SK-N-SH treated with all-trans-retinoic acid at 6 μM for 48 hours (cell line): ENCODE measurements at regions not wholly inside any gene's neighbourhood (a gene's known extent, or its start where the extent isn't known, plus 50 kb on each side); places are given as distances from the start of the nearest gene placed in this dataset.

Experiments used
- ATAC-seq: fragments of 200-7000 bp; cut with Tn5 transposase; 3 replicates; pipeline ENCODE4 v1.9.1; 2020; ENCODE audit warnings: mild to moderate bottlenecking, moderate library complexity
- ARNTL ChIP-seq: fragments of 450-650 bp; formaldehyde crosslinking; IDR thresholded peaks from 2 replicates; pipeline ENCODE4 v1.5.0; 2020; ENCODE audit warnings: low read depth, mild to moderate bottlenecking, moderate library complexity, borderline replicate concordance
- BACH2 ChIP-seq: fragments of 250-450 bp; sonication (Bioruptor Pico); IDR thresholded peaks from 2 replicates; pipeline ENCODE4 v1.9.0; 2021; ENCODE audit warnings: mild to moderate bottlenecking, borderline replicate concordance
- CREB5 ChIP-seq: fragments of 250-450 bp; sonication (Bioruptor Pico); IDR thresholded peaks from 2 replicates; pipeline ENCODE4 v1.5.1; 2020; ENCODE audit warnings: low read depth, mild to moderate bottlenecking, moderate library complexity
- CSRNP3 ChIP-seq: fragments of 250-450 bp; sonication (Bioruptor Pico); IDR thresholded peaks from 2 replicates; pipeline ENCODE4 v1.5.1; 2021; ENCODE audit warnings: mild to moderate bottlenecking, moderate library complexity
- ESRRG ChIP-seq: fragments of 250-450 bp; sonication (Bioruptor Pico); IDR thresholded peaks from 2 replicates; pipeline ENCODE4 v1.6.1; 2021; ENCODE audit warnings: mild to moderate bottlenecking
- ISL1 ChIP-seq: fragments of 250-450 bp; sonication (Bioruptor Pico); IDR thresholded peaks from 2 replicates; pipeline ENCODE4 v2.1.2; 2022; ENCODE audit warnings: mild to moderate bottlenecking, moderate library complexity
- PATZ1 ChIP-seq: fragments of 250-450 bp; sonication (Bioruptor Pico); IDR thresholded peaks from 2 replicates; pipeline ENCODE4 v1.8.0; 2020; ENCODE audit warnings: mild to moderate bottlenecking, moderate library complexity, borderline replicate concordance
- POU6F1 ChIP-seq: fragments of 250-450 bp; sonication (Bioruptor Pico); IDR thresholded peaks from 2 replicates; pipeline ENCODE4 v1.8.0; 2021; ENCODE audit warnings: low read depth, mild to moderate bottlenecking, moderate library complexity, borderline replicate concordance
- PPARA ChIP-seq: fragments of 250-450 bp; sonication (Bioruptor Pico); IDR thresholded peaks from 2 replicates; pipeline ENCODE4 v1.5.0; 2020; ENCODE audit warnings: mild to moderate bottlenecking, borderline replicate concordance
- RARB ChIP-seq: fragments of 250-450 bp; sonication (Bioruptor Pico); IDR thresholded peaks from 2 replicates; pipeline ENCODE4 v1.8.0; 2021; ENCODE audit warnings: mild to moderate bottlenecking, moderate library complexity
- SNAI2 ChIP-seq: fragments of 250-450 bp; sonication (Bioruptor Pico); IDR thresholded peaks from 2 replicates; pipeline ENCODE4 v1.5.0; 2020; ENCODE audit warnings: mild to moderate bottlenecking, moderate library complexity
- TCF4 ChIP-seq: fragments of 250-450 bp; sonication (Bioruptor Pico); IDR thresholded peaks from 2 replicates; pipeline ENCODE4 v1.8.0; 2021; ENCODE audit warnings: mild to moderate bottlenecking, moderate library complexity, borderline replicate concordance
- TOX ChIP-seq: fragments of 250-450 bp; sonication (Bioruptor Pico); IDR thresholded peaks from 2 replicates; pipeline ENCODE4 v1.8.0; 2021; ENCODE audit warnings: mild to moderate bottlenecking, moderate library complexity, borderline replicate concordance
- TSHZ2 ChIP-seq: fragments of 250-450 bp; sonication (Bioruptor Pico); IDR thresholded peaks from 2 replicates; pipeline ENCODE4 v1.5.0; 2020; ENCODE audit warnings: mild to moderate bottlenecking, moderate library complexity
- ZC3H10 ChIP-seq: fragments of 250-450 bp; sonication (Bioruptor Pico); IDR thresholded peaks from 2 replicates; pipeline ENCODE4 v1.5.1; 2021; ENCODE audit warnings: mild to moderate bottlenecking, moderate library complexity
- ZFP30 ChIP-seq: fragments of 450-650 bp; formaldehyde crosslinking; IDR thresholded peaks from 2 replicates; pipeline ENCODE4 v1.5.0; 2022; ENCODE audit warnings: mild to moderate bottlenecking, moderate library complexity
- ZNF565 ChIP-seq: fragments of 450-650 bp; formaldehyde crosslinking; conservative IDR thresholded peaks from 2 replicates; pipeline ENCODE4 v1.5.0; 2020; ENCODE audit warnings: low read depth, mild to moderate bottlenecking, moderate library complexity
- ZNF70 ChIP-seq: fragments of 450-650 bp; formaldehyde crosslinking; IDR thresholded peaks from 2 replicates; pipeline ENCODE4 v1.5.0; 2020; ENCODE audit warnings: mild to moderate bottlenecking, moderate library complexity

GRCh38 chr10:125510998-125511397 lies 172.0 kb downstream of the TEX36 start:
- no peak for ATAC-seq
- TF ChIP-seq RARB (no peak), TCF4 (CRISPR knock-in tag) (peak; percentile 73; the same call in 1 of the 2 replicates)

- TF ChIP-seq CSRNP3 (CRISPR knock-in tag) (no peak), ESRRG (no peak), BACH2 (CRISPR knock-in tag) (no peak), TOX (CRISPR knock-in tag) (no peak), ARNTL (CRISPR knock-in tag) (no peak), SNAI2 (CRISPR knock-in tag) (no peak), PPARA (CRISPR knock-in tag) (no peak), PATZ1 (CRISPR knock-in tag) (no peak), ZC3H10 (no peak), TSHZ2 (no peak), ZNF565 (no peak), ZNF70 (CRISPR knock-in tag) (no peak)
- no peak for ATAC-seq
Observed at GRCh38 chr10:125505648-125506047, 177.3 kb downstream of the TEX36 start.

GRCh38 chr10:125502276-125502675 lies 180.7 kb downstream of the TEX36 start:
- no peak for TF ChIP-seq POU6F1 (CRISPR knock-in tag)
- no peak for TF ChIP-seq ZFP30 (CRISPR knock-in tag)
- no peak for TF ChIP-seq TSHZ2
- TF ChIP-seq ISL1 (CRISPR knock-in tag), result no peak
- no peak for TF ChIP-seq CSRNP3 (CRISPR knock-in tag)
- TF ChIP-seq CREB5 (CRISPR knock-in tag), result no peak
- no peak for TF ChIP-seq BACH2 (CRISPR knock-in tag)
- TF ChIP-seq TOX (CRISPR knock-in tag), result no peak
- no peak for TF ChIP-seq PPARA (CRISPR knock-in tag)
- ATAC-seq, result no peak
